CD4-positive, alpha-beta memory T cell (primary cell): ENCODE measurements at regions not wholly inside any gene's neighbourhood (a gene's known extent, or its start where the extent isn't known, plus 50 kb on each side); places are given as distances from the start of the nearest gene placed in this dataset.

Experiments
- CTCF ChIA-PET: fragments of 350-600 bp; sonication (Branson Sonifier 250); formaldehyde crosslinking; loops from one replicate; lab custom pipeline; 2021; ENCODE audit warnings: inconsistent platforms; ENCODE audit not compliant: partially characterized antibody; lab: Charles Lee
- POLR2A ChIA-PET: fragments of 350-600 bp; sonication (Branson Sonifier 250); formaldehyde crosslinking; loops from one replicate; lab custom pipeline; 2021; ENCODE audit not compliant: partially characterized antibody; lab: Charles Lee
- DNase-seq, 5 donors: peaks; one replicate each; pipeline versions ENCODE4 v3.0.0 to v3.0.0-alpha.2; 2020 to 2022; ENCODE audit warnings: mixed read lengths in 1 of 5
- H3K27ac ChIP-seq: one replicate; pipeline ENCODE4 v1.7.0; 2013; ENCODE audit warnings: low read depth, low read length
- H3K27me3 ChIP-seq: 2 replicates; pipeline ENCODE4 v1.7.0; 2013; ENCODE audit warnings: mild to moderate bottlenecking, low read length, moderate library complexity; ENCODE audit not compliant: insufficient read depth
- H3K36me3 ChIP-seq: 2 replicates; pipeline ENCODE4 v1.7.0; 2013; ENCODE audit warnings: mild to moderate bottlenecking, low read length, moderate library complexity; ENCODE audit not compliant: insufficient read depth
- H3K4me1 ChIP-seq: 2 replicates; pipeline ENCODE4 v1.7.0; 2013; ENCODE audit warnings: mild to moderate bottlenecking, low read length, moderate library complexity; ENCODE audit not compliant: insufficient read depth
- H3K4me3 ChIP-seq, 2 donors: one replicate each; pipeline ENCODE4 v1.7.0; 2013; ENCODE audit warnings: low read length in 2 of 2, mild to moderate bottlenecking in 1 of 2
- H3K9me3 ChIP-seq, 2 donors: one replicate each; pipeline ENCODE4 v1.7.0; 2013; ENCODE audit warnings: low read length in 2 of 2, control low read depth in 1 of 2; ENCODE audit not compliant: control insufficient read depth in 1 of 2
- H3K27ac Mint-ChIP-seq, 7 donors: one replicate each; pipeline ENCODE4 v1.8.0; 2020 to 2021; ENCODE audit warnings: mixed read lengths in 7 of 7, mild to moderate bottlenecking in 6 of 7, inconsistent platforms in 3 of 7, moderate library complexity in 3 of 7
- H3K27me3 Mint-ChIP-seq, 2 donors: one replicate each; pipeline ENCODE4 v1.8.0; 2020 to 2021; ENCODE audit warnings: mixed read lengths in 2 of 2
- H3K36me3 Mint-ChIP-seq, 2 donors: one replicate each; pipeline ENCODE4 v1.8.0; 2020 to 2021; ENCODE audit warnings: mixed read lengths in 2 of 2, inconsistent platforms in 1 of 2, mild to moderate bottlenecking in 1 of 2
- H3K4me1 Mint-ChIP-seq, 4 donors: one replicate each; pipeline ENCODE4 v1.8.0; 2020 to 2021; ENCODE audit warnings: mixed read lengths in 4 of 4, mild to moderate bottlenecking in 1 of 4
- H3K4me3 Mint-ChIP-seq, 8 donors: one replicate each; pipeline ENCODE4 v1.8.0; 2020 to 2021; ENCODE audit warnings: mixed read lengths in 8 of 8, mild to moderate bottlenecking in 7 of 8, moderate library complexity in 6 of 8, inconsistent platforms in 3 of 8
- H3K9me3 Mint-ChIP-seq, 8 donors: one replicate each; pipeline ENCODE4 v1.8.0; 2020 to 2021; ENCODE audit warnings: mixed read lengths in 8 of 8, mild to moderate bottlenecking in 5 of 8, inconsistent platforms in 3 of 8, moderate library complexity in 1 of 8
- intact Hi-C: fragments of 100-400 bp; cut with micrococcal nuclease; formaldehyde crosslinking; loops from one replicate; pipeline ENCODE4 v1.15.1; 2023

- POLR2A ChIA-PET, result interaction anchor here (11.2 kb wide), 1 partner anchor 181 kb away, joined by 75 read pairs; the partner anchor contains the start of gene FUT8
- Histone ChIP-seq H3K27me3 (no peaks in the 10 kb centered on the region), H3K27ac (no peak overlapping the region), H3K4me1 (peaks cover 7% of the 10 kb centered on the region), H3K36me3 (no peaks in the 10 kb centered on the region), H3K4me3 (no peak overlapping the region), H3K9me3 (no peaks in the 10 kb centered on the region)
- Mint-ChIP-seq H3K4me1 (peaks cover 22 to 52% (median 36%) of the 10 kb centered on the region in 4 donors), H3K4me3 (no peak overlapping the region), H3K36me3 (no peaks in the 10 kb centered on the region), H3K27ac (no peak overlapping the region), H3K9me3 (no peaks in the 10 kb centered on the region), H3K27me3 (no peaks in the 10 kb centered on the region)
- no peak for DNase-seq
- CTCF ChIA-PET, result interaction anchor here (1.0 kb wide), 1 partner anchor 180 kb away, joined by 3 read pairs; no protein-coding TSS in a partner anchor
- intact Hi-C loops, result no loop called here
These were observed 129.1 kb upstream of the MAX start for GRCh38 chr14:65231286-65231980.

- H3K36me3 Mint-ChIP-seq, result no peaks in the 10 kb centered on the region
- Histone ChIP-seq H3K36me3 (no peaks in the 10 kb centered on the region), H3K27me3 (no peaks in the 10 kb centered on the region), H3K9me3 (no peaks in the 10 kb centered on the region), H3K4me1 (peaks cover 7% of the 10 kb centered on the region), H3K4me3 (no peak overlapping the region), H3K27ac (no peak overlapping the region)
- intact Hi-C loops, result no loop called here
- POLR2A ChIA-PET, result no interaction called here
- H3K9me3 Mint-ChIP-seq, result no peaks in the 10 kb centered on the region
- no peaks in the 10 kb centered on the region for H3K27me3 Mint-ChIP-seq
- CTCF ChIA-PET, result no interaction called here
- DNase-seq, result no peak
- no peak overlapping the region for H3K27ac Mint-ChIP-seq
- H3K4me1 Mint-ChIP-seq, result peaks cover 10 to 25% (median 15%) of the 10 kb centered on the region in 4 donors
- no peak overlapping the region for H3K4me3 Mint-ChIP-seq
These were observed 132.5 kb upstream of the MAX start for GRCh38 chr14:65234752-65235361.

GRCh38 chr14:65237023-65237814 lies 134.9 kb upstream of the MAX start:
- ChIA-PET POLR2A (no interaction called here), CTCF (interaction anchor here (1.1 kb wide), 1 partner anchor 113 kb away, joined by 3 read pairs; no protein-coding TSS in a partner anchor)
- no peaks in the 10 kb centered on the region for H3K9me3 Mint-ChIP-seq
- H3K36me3 Mint-ChIP-seq, result no peaks in the 10 kb centered on the region
- H3K4me1 Mint-ChIP-seq, result peaks cover 10 to 19% (median 14%) of the 10 kb centered on the region in 4 donors
- Histone ChIP-seq H3K4me1 (peaks cover 3% of the 10 kb centered on the region), H3K27me3 (no peaks in the 10 kb centered on the region), H3K4me3 (no peak overlapping the region), H3K36me3 (no peaks in the 10 kb centered on the region), H3K9me3 (no peaks in the 10 kb centered on the region), H3K27ac (no peak overlapping the region)
- intact Hi-C loops, result no loop called here
- no peaks in the 10 kb centered on the region for H3K27me3 Mint-ChIP-seq
- H3K27ac Mint-ChIP-seq, result peak overlapping the region in 2 of 7 donors; percentile 5 to 14
- no peak overlapping the region for H3K4me3 Mint-ChIP-seq
- no peak for DNase-seq

- ChIA-PET POLR2A (no interaction called here), CTCF (interaction anchor here (1.1 kb wide), 1 partner anchor 113 kb away, joined by 3 read pairs; no protein-coding TSS in a partner anchor)
- Mint-ChIP-seq H3K4me1 (peaks cover 10 to 19% (median 14%) of the 10 kb centered on the region in 4 donors), H3K36me3 (no peaks in the 10 kb centered on the region), H3K27ac (no peak overlapping the region), H3K27me3 (no peaks in the 10 kb centered on the region), H3K9me3 (no peaks in the 10 kb centered on the region), H3K4me3 (no peak overlapping the region)
- H3K27ac ChIP-seq, result no peak overlapping the region
- DNase-seq, result no peak
- H3K27me3 ChIP-seq, result no peaks in the 10 kb centered on the region
- intact Hi-C loops, result no loop called here
- no peak overlapping the region for H3K4me3 ChIP-seq
- H3K36me3 ChIP-seq, result no peaks in the 10 kb centered on the region
- H3K9me3 ChIP-seq, result no peaks in the 10 kb centered on the region
- H3K4me1 ChIP-seq, result peaks cover 3% of the 10 kb centered on the region
These were observed 135.6 kb upstream of the MAX start for GRCh38 chr14:65237941-65238340.

- POLR2A ChIA-PET, result no interaction called here
- Histone ChIP-seq H3K27me3 (no peaks in the 10 kb centered on the region), H3K4me1 (peaks cover 6% of the 10 kb centered on the region), H3K27ac (no peak overlapping the region), H3K4me3 (no peak overlapping the region), H3K9me3 (no peaks in the 10 kb centered on the region), H3K36me3 (no peaks in the 10 kb centered on the region)
- Mint-ChIP-seq H3K9me3 (no peaks in the 10 kb centered on the region), H3K4me3 (no peak overlapping the region), H3K36me3 (no peaks in the 10 kb centered on the region), H3K4me1 (peaks cover 7 to 16% (median 14%) of the 10 kb centered on the region in 4 donors), H3K27me3 (no peaks in the 10 kb centered on the region), H3K27ac (peak overlapping the region in 1 of 7 donors; percentile 35)
- intact Hi-C loops, result no loop called here
- CTCF ChIA-PET, result interaction anchor here (0.7 to 1.1 kb wide), 3 partner anchors 17 to 721 kb away, joined by 3 read pairs; no protein-coding TSS in a partner anchor
- DNase-seq, result no peak
These were observed 136.1 kb upstream of the MAX start for GRCh38 chr14:65238456-65238855.

- Mint-ChIP-seq H3K9me3 (no peaks in the 10 kb centered on the region), H3K36me3 (no peaks in the 10 kb centered on the region), H3K4me3 (no peak overlapping the region), H3K27ac (peak overlapping the region in 2 of 7 donors; percentile 15 to 30), H3K4me1 (peaks cover 4 to 7% (median 6%) of the 10 kb centered on the region in 4 donors), H3K27me3 (no peaks in the 10 kb centered on the region)
- ChIA-PET POLR2A (no interaction called here), CTCF (interaction anchor here (0.7 to 1.1 kb wide), 3 partner anchors 16 to 720 kb away, joined by 3 read pairs; no protein-coding TSS in a partner anchor)
- Histone ChIP-seq H3K27me3 (no peaks in the 10 kb centered on the region), H3K9me3 (no peaks in the 10 kb centered on the region), H3K4me3 (no peak overlapping the region), H3K27ac (no peak overlapping the region), H3K36me3 (no peaks in the 10 kb centered on the region), H3K4me1 (peaks cover 15% of the 10 kb centered on the region)
- DNase-seq, result no peak
- intact Hi-C loops, result no loop called here
These were observed 137.0 kb upstream of the MAX start for GRCh38 chr14:65239143-65239937.
